Fibroblast of lung (primary cell): ENCODE measurements at regions not wholly inside any gene's neighbourhood (a gene's known extent, or its start where the extent isn't known, plus 50 kb on each side); places are given as distances from the start of the nearest gene placed in this dataset.

Experiments
- CTCF ChIP-seq, 2 donors: IDR thresholded peaks in 1 of 2; conservative IDR thresholded peaks in 1 of 2; 1 replicate in 1 of 2; 2 replicates in 1 of 2; pipeline ENCODE4 v1.5.1; 2011 to 2012; ENCODE audit warnings: low read length in 2 of 2, control low read depth in 1 of 2, inconsistent platforms in 1 of 2, low read depth in 1 of 2, mild to moderate bottlenecking in 1 of 2
- EZH2 ChIP-seq: IDR thresholded peaks from 2 replicates; pipeline ENCODE4 v1.5.1; 2012; ENCODE audit warnings: low read length, control low read depth, mild to moderate bottlenecking; ENCODE audit errors: missing control alignments

GRCh38 chrX:41031256-41031967 is 53.8 kb upstream of the USP9X start:
- TF ChIP-seq CTCF (conservative IDR thresholded peaks at IDR 0.05 in 1 of 2, IDR thresholded peaks at IDR 0.05 in 1 of 2; ENCODE audit: low read depth in 1 of 2, low read length in 2 of 2) (no peak), EZH2 (no peak)
